Adipose tissue (tissue), 3 donors: ENCODE measurements at regions not wholly inside any gene's neighbourhood (a gene's known extent, or its start where the extent isn't known, plus 50 kb on each side); places are given as distances from the start of the nearest gene placed in this dataset.
"Not testable (repeated sequence)": the region's sequence is repeated elsewhere in the genome, so short reads cannot be mapped to it uniquely, and the experiment has no call there.

Experiments used
- H3K27ac ChIP-seq: one replicate; pipeline ENCODE4 v1.5.1; 2013; ENCODE audit warnings: low read depth, low read length
- WGBS, 3 donors: extraction: QIAGEN DNeasy Blood & Tissue Kit; methylation state at CpG; one replicate each; pipeline ENCODE4 v1.1.7; 2013; 5-methylcytosine and 5-hydroxymethylcytosine counted together
- donor health status: healthy with polysubstance abuse.
- donor health status: Bipolar disorder and iron deficiency.
- donor health status: healthy.

DNA sequence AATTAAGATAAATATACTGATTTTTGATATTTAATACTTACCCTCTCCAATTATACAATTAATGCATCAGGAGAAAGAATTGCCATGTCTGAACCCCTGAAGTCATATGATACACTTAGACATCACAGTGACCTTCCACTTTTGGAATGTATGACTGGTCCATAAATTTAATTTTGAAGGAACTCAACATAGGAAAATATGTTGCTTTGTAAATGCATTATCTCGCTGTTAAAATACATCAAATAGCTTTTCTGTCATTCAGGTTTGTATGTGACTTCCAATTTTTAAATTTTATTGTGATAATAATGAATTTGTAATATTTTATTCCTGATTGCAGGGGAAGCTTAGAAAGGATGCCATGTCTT lies 631.9 kb upstream of the ANKRD30A start:
- no peak overlapping the region for H3K27ac ChIP-seq
- 85 to 93% (median 90%) methylated on average over 1 of the region's 1 CpG for WGBS, 3 donors

DNA sequence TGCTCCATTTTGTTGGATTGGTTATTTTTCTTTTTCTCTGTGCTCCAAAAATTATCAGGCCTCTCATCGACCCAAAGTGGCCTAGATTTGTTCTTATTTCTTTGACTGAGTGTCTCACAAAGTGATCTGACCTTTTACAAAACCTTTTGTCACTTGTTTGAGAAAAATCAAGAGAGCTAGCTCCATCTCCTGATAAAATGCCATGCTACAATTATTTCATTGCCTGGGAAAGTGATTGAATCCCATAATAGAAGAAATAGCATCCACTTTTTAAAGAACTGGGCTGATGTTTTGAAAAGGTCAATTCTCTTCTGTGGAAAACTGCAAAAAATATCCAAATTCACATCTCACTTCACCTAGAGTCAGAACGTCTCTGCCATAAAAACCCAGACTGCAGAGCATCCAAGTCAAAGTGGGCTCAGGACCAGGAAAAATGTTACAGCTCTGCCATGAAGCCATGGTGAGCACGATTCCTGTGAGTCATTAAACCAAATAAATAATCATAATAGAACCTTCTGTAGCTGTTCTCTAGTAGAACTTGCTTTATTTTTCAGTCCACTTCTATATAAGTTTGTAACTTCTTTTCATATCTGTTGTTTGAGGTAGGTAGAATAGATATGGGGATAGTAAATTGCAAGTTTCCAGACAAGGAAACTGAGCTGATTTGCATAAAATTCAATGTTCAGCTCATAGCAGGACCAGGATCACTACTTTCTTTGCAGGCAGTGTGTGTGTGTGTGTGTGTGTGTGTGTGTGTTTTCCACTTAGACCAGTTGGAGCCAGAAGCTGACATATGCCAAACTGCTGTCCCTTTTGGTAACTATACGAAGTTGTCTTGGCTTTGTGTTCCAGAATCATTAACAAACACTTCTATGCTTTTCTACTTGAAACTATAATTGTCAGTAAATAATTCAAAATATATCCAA lies 632.5 kb upstream of the ANKRD30A start:
- 58 to 70% (median 64%) methylated on average over 4 of the region's 4 CpGs for WGBS, 3 donors

DNA sequence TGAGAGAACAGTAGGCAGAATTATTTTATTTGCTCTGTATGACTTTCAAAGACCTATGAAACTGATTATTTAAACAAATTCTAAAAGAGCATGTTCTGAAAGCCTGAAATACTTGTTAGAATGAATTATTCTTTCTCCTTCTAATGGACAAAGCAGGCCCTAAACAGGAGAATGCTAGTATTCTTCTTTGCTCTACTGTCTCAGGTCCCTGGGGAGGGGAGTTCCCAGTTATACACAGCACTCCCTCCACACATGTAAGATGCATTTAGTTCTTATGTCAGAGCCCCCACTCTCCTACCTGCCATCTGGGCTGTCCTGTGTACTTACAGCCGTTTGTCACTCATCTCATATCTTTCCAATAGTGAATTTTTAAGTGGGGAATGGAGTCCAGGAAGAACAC lies 633.5 kb upstream of the ANKRD30A start:
- H3K27ac ChIP-seq = no peak overlapping the region
- 42 to 79% (median 69%) methylated on average over 1 of the region's 1 CpG for WGBS, 3 donors

More for the DNA sequence above, 632.5 kb upstream of the ANKRD30A start:
- no peak overlapping the region for H3K27ac ChIP-seq

DNA sequence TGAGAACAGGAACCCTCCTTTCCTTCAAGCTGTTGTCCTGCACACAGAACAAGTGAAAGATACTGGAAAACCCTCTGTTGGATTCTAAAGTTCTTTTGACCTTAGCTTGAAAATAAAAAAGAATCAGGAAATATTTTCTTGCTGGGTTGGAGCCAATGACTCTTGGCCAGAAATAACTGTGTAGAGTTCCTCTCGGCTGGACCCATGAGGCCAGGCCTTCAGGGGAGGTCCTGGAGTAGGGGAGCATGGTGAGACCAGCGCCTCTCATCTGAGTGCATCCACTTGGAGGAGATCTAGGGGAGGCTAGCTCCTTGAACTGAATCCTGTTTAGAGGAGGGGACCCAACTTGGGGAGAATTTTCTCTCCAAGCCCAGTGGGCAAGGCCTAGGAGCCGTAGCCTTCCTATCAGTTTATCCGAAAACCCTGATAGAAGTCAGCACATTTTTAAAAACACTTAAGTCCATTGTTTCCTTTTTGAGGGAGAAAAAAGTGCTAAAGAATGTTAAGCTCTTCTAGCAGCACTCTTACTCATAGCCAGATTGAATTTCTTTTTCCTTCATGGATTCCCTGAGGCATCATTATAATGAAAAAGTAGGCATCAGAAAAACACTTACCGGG lies 635.7 kb upstream of the ANKRD30A start:
- 40 to 67% (median 49%) methylated on average over 5 of the region's 5 CpGs for WGBS, 3 donors
- H3K27ac ChIP-seq = no peak overlapping the region

DNA sequence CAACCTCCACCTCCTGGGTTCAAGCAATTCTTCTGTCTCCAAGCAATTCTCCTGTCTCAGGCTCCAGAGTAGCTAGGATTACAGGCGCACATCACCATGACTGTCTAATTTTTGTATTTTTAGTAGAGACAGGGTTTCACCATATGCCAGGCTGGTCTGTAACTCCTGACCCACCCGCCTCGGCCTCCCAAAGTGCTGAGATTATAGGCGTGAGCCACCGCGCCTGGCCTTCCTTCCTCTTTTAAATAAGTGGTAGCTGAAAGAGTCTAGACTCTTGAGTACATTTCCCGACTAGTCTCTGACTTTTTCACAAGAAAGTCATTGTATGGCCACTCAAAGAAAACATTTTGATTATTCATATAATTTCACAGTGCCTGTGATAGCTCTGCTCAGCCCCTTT lies 636.2 kb upstream of the ANKRD30A start:
- no peak overlapping the region for H3K27ac ChIP-seq
- 71 to 81% (median 76%) methylated on average over 7 of the region's 7 CpGs for WGBS, 3 donors

DNA sequence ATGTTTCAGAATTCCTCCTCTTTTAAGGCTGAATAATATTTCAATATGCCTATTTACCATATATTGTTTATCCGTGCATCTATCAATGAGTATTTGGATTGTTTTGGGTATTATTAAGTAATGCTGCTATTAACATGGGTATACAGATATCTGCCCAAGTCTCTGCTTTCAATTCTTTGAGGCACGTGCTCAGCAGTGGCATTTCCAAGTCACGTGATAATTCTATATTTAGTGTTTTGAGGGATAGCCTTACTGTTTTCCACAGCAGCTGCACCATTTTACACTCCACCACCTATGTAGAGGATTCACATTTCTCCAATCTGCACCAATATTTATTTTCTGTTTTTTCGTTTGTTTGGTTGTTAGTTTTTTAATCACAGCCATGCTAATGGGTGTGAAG lies 636.8 kb upstream of the ANKRD30A start:
- no peak overlapping the region for H3K27ac ChIP-seq
- WGBS, 3 donors = 76 to 88% (median 88%) methylated on average over 4 of the region's 4 CpGs

DNA sequence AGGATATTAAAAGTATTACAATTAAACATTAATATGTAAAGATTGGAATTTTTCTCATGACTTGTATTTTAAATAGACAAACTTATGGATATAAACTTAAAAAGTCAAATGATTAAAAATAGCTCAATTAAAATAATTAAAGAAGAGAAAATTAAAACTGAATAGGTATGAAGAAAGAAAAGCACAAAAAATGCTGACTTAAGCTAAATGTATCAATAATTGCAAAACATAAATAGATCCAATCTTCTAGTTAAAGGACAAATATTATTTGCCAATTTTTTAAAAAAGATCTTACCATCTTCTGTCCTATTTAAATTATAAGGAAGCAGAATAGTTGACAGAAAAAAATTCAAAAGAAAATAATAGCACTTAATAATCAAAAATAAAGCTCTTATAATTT lies 646.3 kb upstream of the ANKRD30A start:
- H3K27ac ChIP-seq = no peak overlapping the region

DNA sequence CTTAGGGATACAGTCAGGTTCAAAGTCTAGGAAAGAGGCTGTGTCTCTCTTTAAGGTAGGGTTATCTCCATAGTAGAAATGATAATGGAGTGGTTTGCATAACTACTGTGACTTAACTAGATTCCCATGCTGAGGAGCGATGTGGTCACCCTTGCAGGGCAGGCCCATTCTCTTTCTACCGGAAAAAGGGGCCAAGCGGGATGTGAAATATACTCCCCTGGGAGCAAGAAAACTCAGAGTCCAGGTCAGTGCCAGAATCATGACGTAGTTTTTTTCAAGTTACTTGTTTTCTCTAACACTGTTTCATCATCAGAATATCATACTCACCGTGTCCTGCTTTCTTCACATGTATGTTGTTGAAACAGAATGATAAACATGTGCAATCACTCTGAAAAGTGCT lies 649.0 kb upstream of the ANKRD30A start:
- no peak overlapping the region for H3K27ac ChIP-seq
- WGBS, 3 donors = 72 to 82% (median 78%) methylated on average over 5 of the region's 5 CpGs

DNA sequence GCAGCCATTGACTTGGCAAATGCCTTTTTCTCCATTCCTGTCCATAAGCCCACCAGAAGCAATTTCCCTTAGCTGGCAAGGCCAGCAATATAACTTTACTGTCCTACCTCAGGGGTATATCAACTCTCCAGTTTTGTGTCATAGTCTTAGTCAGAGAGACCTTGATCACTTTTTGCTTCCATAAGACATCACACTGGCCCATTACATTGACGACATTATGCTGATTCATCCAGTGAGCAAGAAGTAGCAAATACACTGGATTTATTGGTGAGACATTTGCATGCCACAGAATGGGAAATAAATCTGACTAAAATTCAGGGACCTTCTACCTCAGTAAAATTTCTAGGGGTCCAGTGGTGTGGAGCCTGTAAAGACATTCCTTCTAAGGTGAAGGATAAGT lies 649.7 kb upstream of the ANKRD30A start:
- 88 to 97% (median 95%) methylated on average over 1 of the region's 1 CpG for WGBS, 3 donors
- no peak overlapping the region for H3K27ac ChIP-seq

DNA sequence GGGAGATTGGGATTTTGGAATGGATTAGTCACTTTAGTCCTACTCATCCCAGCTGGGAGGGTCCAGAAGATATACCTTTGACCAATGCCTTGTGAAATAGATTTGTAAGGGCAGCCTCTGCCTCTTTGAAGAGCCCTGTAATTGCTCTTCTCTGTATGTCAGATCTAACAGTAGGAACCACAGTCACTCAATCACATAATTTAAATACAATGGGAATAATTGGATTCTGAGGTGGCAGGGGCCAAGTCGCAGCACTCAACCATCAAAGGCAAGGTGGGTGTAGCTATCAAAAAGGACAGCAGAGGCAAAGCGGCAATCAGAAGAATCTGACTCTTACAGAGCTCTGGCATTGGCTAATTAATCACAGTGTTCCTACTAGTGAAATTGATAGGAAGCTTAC lies 650.9 kb upstream of the ANKRD30A start:
- WGBS, 3 donors = 54 to 92% (median 91%) methylated on average over 2 of the region's 2 CpGs
- no peak overlapping the region for H3K27ac ChIP-seq

DNA sequence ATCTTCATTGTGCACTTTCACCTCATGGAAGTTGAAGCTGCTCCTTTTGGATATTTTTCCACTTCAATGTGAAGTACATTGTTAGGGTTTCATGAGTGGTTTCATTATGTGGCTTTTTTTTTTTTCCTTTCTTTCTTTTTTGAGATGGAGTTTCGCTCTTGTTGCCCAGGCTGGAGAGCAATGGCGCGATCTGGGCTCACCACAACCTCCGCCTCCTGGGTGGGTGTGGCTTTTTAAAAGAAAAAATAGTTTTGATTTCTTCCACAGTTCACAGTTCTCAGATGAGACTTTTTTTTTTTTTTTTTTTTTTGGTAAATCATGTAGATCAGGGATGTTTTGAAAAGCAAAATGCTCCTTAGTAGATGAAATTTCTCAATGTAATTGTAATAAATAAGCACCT lies 652.3 kb upstream of the ANKRD30A start:
- no peak overlapping the region for H3K27ac ChIP-seq
- 92 to 97% (median 93%) methylated on average over 4 of the region's 4 CpGs for WGBS, 3 donors

DNA sequence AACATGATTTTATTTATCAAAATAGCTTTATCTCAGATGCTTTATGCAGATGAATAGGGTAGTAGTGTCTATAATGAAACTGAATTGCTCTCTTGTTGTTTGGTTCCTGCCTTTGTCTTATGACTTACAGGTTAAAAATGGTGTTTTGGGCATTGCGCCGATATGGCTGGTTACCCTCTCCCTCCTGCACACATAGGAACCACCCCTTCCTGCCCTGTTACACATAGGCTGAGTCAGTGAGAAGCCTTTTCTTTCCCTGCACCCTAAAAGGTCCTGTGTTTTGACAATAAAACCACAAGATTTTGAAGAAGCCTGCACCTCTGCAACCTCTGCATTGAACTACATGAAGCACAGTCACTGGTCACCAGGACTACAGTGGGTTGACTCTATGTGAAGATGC lies 655.8 kb upstream of the ANKRD30A start:
- no peak overlapping the region for H3K27ac ChIP-seq
- WGBS, 3 donors = 86 to 94% (median 93%) methylated on average over 2 of the region's 2 CpGs

DNA sequence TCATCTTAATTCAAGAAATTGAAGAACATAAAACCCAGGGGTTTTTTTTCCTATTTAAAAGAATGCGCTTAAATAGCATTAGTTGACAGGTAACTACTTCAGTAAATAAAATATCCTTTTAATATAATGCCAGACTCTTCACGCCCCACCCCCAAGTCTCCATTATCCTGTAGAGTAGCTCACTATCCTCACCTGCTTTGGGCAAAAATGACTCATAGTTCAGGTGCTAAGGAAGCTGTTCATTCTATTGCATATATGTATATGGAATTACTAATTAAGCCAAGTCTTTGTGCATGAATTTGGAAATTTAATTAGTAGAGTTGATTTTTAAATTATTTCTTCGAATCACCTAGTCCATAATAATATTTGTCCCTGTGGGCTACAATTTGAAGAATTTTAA lies 656.8 kb upstream of the ANKRD30A start:
- H3K27ac ChIP-seq = no peak overlapping the region
- WGBS, 3 donors = 82 to 93% (median 92%) methylated on average over 3 of the region's 3 CpGs

DNA sequence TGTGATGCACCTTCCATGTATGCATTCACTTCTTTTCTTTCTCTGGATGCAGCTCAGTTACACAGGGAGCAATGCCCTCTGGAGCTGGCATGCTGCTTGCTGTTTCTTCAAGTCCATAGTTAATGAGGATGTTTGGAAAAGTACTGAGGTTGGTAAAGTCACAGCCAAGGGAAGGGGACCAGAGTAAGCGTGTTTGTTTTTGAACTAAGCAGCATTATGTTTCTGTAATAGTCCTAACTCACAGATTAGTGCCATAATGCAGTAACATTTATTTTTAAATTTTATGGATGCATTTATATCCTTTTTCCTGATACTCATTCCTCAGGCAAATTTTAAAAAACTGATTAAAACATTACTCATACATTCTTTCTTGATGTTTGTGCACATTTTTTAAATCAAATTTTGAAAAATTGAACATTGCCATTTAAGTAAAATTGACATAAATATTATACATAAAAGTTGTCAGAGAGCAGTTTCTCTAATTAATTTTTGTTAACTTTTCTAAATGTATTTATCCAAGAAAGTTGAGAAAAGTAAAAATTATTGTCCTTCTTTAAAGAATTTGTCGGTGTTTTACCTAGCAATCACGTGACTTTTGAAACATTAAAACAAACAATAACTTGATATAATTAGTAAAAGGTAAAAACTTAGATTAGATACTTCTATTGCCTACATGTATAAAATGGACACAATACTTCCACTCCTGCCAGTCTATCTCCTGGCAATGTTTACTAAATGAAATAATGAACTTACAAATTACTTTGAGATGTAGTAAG lies 659.6 kb upstream of the ANKRD30A start:
- H3K27ac ChIP-seq = no peak overlapping the region
- WGBS, 3 donors = 70 to 91% (median 86%) methylated on average over 3 of the region's 3 CpGs

DNA sequence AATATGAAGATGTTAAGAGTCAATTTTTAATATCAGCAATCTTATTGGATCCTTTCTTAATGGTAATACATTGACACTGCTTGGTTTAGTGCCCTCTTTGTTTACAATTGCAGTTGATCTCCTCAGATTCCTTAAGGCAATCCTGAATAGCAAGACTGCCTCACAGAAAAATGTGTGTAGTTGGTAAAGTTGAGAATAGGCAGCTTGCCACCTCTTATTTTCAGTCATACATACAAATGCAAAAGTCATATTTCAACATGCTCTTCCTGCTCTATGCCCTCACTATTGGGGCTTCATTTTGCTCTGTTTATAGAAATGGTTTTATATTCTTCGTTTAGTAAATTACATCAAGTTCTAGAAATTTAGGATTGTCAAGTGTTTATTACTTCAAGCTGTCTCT lies 661.1 kb upstream of the ANKRD30A start:
- WGBS, 3 donors = 61 to 77% (median 76%) methylated on average over 1 of the region's 1 CpG
- no peak overlapping the region for H3K27ac ChIP-seq

DNA sequence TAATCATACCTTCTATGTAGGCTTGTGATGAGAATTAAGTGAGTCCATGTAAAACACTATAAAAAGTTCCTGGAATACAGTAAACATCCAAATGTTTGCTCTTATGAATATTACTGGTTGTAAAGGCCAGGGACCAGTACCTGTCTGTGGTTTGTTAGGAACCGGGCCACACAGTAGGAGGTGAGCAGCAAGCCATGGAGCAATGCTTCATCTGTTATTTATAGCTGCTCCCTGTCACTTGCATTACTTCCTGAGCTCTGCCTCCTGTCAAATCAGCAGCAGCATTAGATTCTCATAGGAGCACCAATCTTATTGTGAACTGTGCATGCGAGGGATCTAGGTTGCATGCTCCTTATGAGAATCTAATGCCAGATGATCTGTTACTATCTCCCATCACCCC lies 662.0 kb upstream of the ANKRD30A start:
- 70 to 84% (median 79%) methylated on average over 2 of the region's 2 CpGs for WGBS, 3 donors
- H3K27ac ChIP-seq = no peak overlapping the region

DNA sequence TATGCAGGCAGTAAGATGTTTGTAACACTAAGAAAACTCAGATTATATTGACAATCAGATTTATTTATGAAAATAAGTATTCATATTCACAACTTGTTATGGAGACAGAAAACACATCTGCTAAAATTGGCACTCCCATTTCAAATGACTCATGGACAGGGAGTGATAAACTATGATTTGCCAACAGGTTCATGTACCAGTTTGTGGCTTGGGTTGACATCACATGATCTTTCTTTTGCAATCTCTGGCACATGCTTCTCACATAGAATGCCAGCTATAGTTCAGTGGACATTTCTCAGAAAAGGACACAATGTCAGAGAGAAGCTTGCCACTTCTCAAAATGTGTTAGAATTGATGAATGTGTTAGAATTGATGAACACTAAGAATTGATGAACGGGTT lies 663.2 kb upstream of the ANKRD30A start:
- 70 to 92% (median 88%) methylated on average over 1 of the region's 1 CpG for WGBS, 3 donors
- no peak overlapping the region for H3K27ac ChIP-seq

DNA sequence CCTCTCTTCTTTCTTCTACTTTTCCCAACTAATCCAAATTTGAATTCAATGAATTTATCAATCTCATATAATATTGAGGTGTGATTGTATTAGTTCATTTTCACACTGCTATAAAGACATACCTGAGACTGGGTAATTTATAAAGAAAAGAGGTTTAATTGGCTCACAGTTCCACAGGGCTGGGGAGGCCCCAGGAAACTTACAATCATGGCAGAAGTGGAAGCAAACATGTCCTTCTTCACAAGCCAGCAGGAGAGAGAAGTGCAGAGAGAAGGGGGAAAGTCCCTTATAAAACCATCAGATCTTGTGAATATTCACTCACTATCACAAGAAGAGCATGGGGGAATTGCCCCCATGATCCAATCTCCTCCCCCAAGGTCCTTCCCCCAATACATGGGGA lies 667.0 kb upstream of the ANKRD30A start:
- H3K27ac ChIP-seq = not testable (repeated sequence)

DNA sequence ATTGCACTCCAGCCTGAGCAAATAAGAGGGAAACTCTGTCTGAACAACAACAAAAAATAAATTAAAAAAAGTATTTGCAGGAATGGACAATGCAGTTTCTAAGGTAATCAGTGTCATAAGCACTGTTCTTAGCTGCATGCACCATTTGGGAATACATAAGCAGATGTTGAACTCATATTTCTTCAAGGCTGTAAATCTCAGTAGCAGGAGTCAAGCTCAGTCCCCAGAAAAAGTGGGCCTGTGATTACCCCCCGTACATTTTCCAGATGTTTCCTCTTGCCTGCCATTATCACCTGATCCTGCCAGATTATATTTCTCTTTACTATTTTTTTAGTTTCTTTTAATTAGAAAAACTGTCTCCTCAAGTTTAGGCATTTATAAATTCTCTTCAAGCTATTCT lies 667.6 kb upstream of the ANKRD30A start:
- no peak overlapping the region for H3K27ac ChIP-seq
- WGBS, 3 donors = 40 to 66% (median 50%) methylated on average over 1 of the region's 1 CpG
